HepG2 (cell line): ENCODE measurements at regions not wholly inside any gene's neighbourhood (a gene's known extent, or its start where the extent isn't known, plus 50 kb on each side); places are given as distances from the start of the nearest gene placed in this dataset.

ENCODE experiments used
- ATF7 ChIP-seq, 2 experiments: fragments of 450-650 bp in 1 of 2; sonication (generic) in 1 of 2; formaldehyde crosslinking in 1 of 2; IDR thresholded peaks; 2 replicates each; pipeline versions ENCODE4 v1.4.0 to v1.6.1; 2016 to 2020; ENCODE audit warnings: antibody characterized with exemption in 1 of 2, mild to moderate bottlenecking in 1 of 2, missing genetic modification reagents in 1 of 2
- ETV5 ChIP-seq: IDR thresholded peaks from 2 replicates; pipeline ENCODE4 v1.6.1; 2018; ENCODE audit warnings: missing biosample characterization, missing genetic modification reagents, inconsistent platforms, borderline replicate concordance
- HMG20A ChIP-seq: IDR thresholded peaks from 2 replicates; pipeline ENCODE4 v1.6.1; 2016; ENCODE audit warnings: borderline replicate concordance
- SMC3 ChIP-seq: IDR thresholded peaks from 2 replicates; pipeline ENCODE4 v1.6.1; 2011; ENCODE audit warnings: low read length, improper control_type of control experiment
- ZNF331 ChIP-seq: sonication (generic); formaldehyde crosslinking; IDR thresholded peaks from 2 replicates; pipeline ENCODE4 v1.4.0; 2020; ENCODE audit warnings: missing genetic modification reagents
- ZNF672 ChIP-seq: sonication (generic); formaldehyde crosslinking; IDR thresholded peaks from 2 replicates; pipeline ENCODE4 v1.8.1; 2022; ENCODE audit warnings: missing genetic modification reagents
- TF ChIP-seq, protein P1 (sequence below): sonication (generic); formaldehyde crosslinking; IDR thresholded peaks from 2 replicates; pipeline ENCODE4 v1.5.0; 2020; ENCODE audit warnings: mild to moderate bottlenecking, missing genetic modification reagents, moderate library complexity
- TF ChIP-seq, protein P2 (sequence below): sonication (generic); formaldehyde crosslinking; IDR thresholded peaks from 2 replicates; pipeline ENCODE4 v1.5.0; 2020; ENCODE audit warnings: mild to moderate bottlenecking, missing genetic modification reagents
- TF ChIP-seq, protein P3 (sequence below): sonication (generic); formaldehyde crosslinking; IDR thresholded peaks from 2 replicates; pipeline ENCODE4 v1.4.0; 2020; ENCODE audit warnings: missing genetic modification reagents, mild to moderate bottlenecking, borderline replicate concordance

DNA sequence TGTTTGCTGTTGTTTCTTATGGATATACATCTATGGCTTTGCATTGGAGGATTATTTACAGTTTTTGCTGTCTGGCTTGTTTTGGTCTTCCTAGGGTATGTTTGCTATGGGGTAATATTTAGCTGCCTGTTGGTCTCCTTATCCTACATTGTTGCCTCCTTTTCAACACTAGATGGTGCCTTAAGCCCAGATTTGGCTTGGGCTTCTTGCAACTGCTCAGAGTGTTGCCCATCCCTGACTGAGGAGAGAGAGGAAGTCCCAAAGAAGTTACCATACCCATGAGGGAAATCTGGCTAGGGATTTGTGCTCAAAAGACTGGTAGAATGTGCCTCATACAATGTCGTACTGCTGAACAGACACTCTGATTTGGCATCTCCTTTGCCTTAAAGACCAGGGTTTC is 94.6 kb upstream of the MUCL1 start (continued):
- TF ChIP-seq, protein P1, sequence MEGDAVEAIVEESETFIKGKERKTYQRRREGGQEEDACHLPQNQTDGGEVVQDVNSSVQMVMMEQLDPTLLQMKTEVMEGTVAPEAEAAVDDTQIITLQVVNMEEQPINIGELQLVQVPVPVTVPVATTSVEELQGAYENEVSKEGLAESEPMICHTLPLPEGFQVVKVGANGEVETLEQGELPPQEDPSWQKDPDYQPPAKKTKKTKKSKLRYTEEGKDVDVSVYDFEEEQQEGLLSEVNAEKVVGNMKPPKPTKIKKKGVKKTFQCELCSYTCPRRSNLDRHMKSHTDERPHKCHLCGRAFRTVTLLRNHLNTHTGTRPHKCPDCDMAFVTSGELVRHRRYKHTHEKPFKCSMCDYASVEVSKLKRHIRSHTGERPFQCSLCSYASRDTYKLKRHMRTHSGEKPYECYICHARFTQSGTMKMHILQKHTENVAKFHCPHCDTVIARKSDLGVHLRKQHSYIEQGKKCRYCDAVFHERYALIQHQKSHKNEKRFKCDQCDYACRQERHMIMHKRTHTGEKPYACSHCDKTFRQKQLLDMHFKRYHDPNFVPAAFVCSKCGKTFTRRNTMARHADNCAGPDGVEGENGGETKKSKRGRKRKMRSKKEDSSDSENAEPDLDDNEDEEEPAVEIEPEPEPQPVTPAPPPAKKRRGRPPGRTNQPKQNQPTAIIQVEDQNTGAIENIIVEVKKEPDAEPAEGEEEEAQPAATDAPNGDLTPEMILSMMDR (CRISPR knock-in tag): peak; percentile 60
- TF ChIP-seq SMC3 (peak; percentile 63), ZNF331 (CRISPR knock-in tag) (no peak), ATF7 (IDR thresholded peaks at IDR 0.05) (no peak), ATF7 (CRISPR knock-in tag; IDR thresholded peaks at IDR 0.05) (no peak), ETV5 (CRISPR knock-in tag) (no peak), HMG20A (CRISPR knock-in tag) (no peak), ZNF672 (CRISPR knock-in tag) (no peak)
- TF ChIP-seq, protein P2, sequence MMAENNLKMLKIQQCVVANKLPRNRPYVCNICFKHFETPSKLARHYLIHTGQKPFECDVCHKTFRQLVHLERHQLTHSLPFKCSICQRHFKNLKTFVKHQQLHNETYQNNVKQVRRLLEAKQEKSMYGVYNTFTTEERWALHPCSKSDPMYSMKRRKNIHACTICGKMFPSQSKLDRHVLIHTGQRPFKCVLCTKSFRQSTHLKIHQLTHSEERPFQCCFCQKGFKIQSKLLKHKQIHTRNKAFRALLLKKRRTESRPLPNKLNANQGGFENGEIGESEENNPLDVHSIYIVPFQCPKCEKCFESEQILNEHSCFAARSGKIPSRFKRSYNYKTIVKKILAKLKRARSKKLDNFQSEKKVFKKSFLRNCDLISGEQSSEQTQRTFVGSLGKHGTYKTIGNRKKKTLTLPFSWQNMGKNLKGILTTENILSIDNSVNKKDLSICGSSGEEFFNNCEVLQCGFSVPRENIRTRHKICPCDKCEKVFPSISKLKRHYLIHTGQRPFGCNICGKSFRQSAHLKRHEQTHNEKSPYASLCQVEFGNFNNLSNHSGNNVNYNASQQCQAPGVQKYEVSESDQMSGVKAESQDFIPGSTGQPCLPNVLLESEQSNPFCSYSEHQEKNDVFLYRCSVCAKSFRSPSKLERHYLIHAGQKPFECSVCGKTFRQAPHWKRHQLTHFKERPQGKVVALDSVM (CRISPR knock-in tag): no peak
- TF ChIP-seq, protein P3, sequence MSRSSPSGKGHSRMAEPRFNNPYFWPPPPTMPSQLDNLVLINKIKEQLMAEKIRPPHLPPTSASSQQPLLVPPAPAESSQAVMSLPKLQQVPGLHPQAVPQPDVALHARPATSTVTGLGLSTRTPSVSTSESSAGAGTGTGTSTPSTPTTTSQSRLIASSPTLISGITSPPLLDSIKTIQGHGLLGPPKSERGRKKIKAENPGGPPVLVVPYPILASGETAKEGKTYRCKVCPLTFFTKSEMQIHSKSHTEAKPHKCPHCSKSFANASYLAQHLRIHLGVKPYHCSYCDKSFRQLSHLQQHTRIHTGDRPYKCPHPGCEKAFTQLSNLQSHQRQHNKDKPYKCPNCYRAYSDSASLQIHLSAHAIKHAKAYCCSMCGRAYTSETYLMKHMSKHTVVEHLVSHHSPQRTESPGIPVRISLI (CRISPR knock-in tag): no peak
